ENCODE measurements at regions not wholly inside any gene's neighbourhood (a gene's known extent, or its start where the extent isn't known, plus 50 kb on each side); places are given as distances from the start of the nearest gene placed in this dataset.

GRCh38 chrX:10728806-10729389 is 108.5 kb upstream of the MID1 start:
- dilution Hi-C loops (cut with HindIII; ENCODE audit: low sequenced_read_pairs, unreplicated experiment), result no loop called here
- in situ Hi-C loops (cut with MboI; ENCODE audit: low sequenced_read_pairs), result no loop called here

More at GRCh38 chrX:10728806-10729389, 108.5 kb upstream of the MID1 start:
- ATAC-seq (ENCODE audit: low read depth) (no peak), DNase-seq (no peak)
- ChIA-PET POLR2A (ENCODE audit: unreplicated experiment) (no interaction called here), CTCF (no interaction called here)
- Histone ChIP-seq H2AK9ac (replicated peaks; ENCODE audit: low read depth, low read length, poor library complexity) (no peak overlapping the region), H4K20me1 (ENCODE audit: insufficient read depth, low read length) (no peaks in the 10 kb centered on the region), H4K91ac (ENCODE audit: insufficient read depth, low read depth, low read length) (no peak overlapping the region), H2AFZ (replicated peaks; ENCODE audit: low read length, poor library complexity) (no peak overlapping the region), H3K9me1 (ENCODE audit: insufficient read depth, low read length) (no peaks in the 10 kb centered on the region), H3K4me2 (ENCODE audit: low read depth, low read length) (no peak overlapping the region), H2BK20ac (ENCODE audit: low read depth, low read length) (no peak overlapping the region), H4K5ac (ENCODE audit: low read depth, low read length) (no peak overlapping the region), H3K4ac (ENCODE audit: low read depth, low read length) (no peak overlapping the region), H3K9ac (ENCODE audit: low read depth, low read length) (no peak overlapping the region), H3K79me1 (ENCODE audit: low read depth in 1 of 2, low read length in 2 of 2) (no peaks in the 10 kb centered on the region), H3K4me3 (ENCODE audit: insufficient read depth, low read depth, low read length) (no peak overlapping the region), H3K18ac (ENCODE audit: low read depth, low read length) (no peak overlapping the region), H2BK120ac (ENCODE audit: low read depth, low read length) (no peak overlapping the region), H3K27me3 (ENCODE audit: control insufficient read depth, insufficient read depth, low read length) (no peaks in the 10 kb centered on the region), H3K56ac (ENCODE audit: extremely low read depth, insufficient read depth, low read length) (no peak overlapping the region), H2BK5ac (ENCODE audit: low read depth, low read length, poor library complexity, severe bottlenecking) (no peak overlapping the region), H2BK15ac (ENCODE audit: low read depth, low read length) (no peak overlapping the region), H3K14ac (replicated peaks; ENCODE audit: low read depth, low read length) (no peak overlapping the region), H3K4me1 (ENCODE audit: control insufficient read depth, insufficient read depth, low read length) (0 out of 2 replicates have a peak, but pooled peaks cover 1% of the 10 kb centered on the region), H3K9me3 (ENCODE audit: control insufficient read depth, insufficient read depth, low read length) (no peaks in the 10 kb centered on the region), H2AK5ac (ENCODE audit: low read depth, low read length) (no peak overlapping the region), H3K23ac (ENCODE audit: low read depth, low read length) (no peak overlapping the region), H4K8ac (ENCODE audit: low read depth in 2 of 2, low read length in 2 of 2) (no peak overlapping the region), H3K36me3 (ENCODE audit: control insufficient read depth, insufficient read depth, low read length) (no peaks in the 10 kb centered on the region), H3K27ac (ENCODE audit: insufficient read depth, low read length) (no peak overlapping the region)
- TF ChIP-seq RAD21 (IDR thresholded peaks at IDR 0.05; ENCODE audit: low read length), result no peak
- no peak for TF ChIP-seq CEBPB (IDR thresholded peaks at IDR 0.05; ENCODE audit: low read depth, low read length)
- TF ChIP-seq ELK1 (IDR thresholded peaks at IDR 0.05; ENCODE audit: borderline replicate concordance, low read depth, low read length), result no peak
- no peak for TF ChIP-seq POLR2A (IDR thresholded peaks at IDR 0.05; ENCODE audit: low read depth, low read length)
- no peak for TF ChIP-seq RFX5 (IDR thresholded peaks at IDR 0.05; ENCODE audit: low read depth, low read length)
- intact Hi-C loops (cut with micrococcal nuclease), result no loop called here
- no TSS peak for BruUV-seq (replicated peaks)
- 70% methylated on average over 2 of the region's 12 CpGs; no CpG with 5 or more reads in 1 of the 2 experiments for WGBS, 2 experiments (ENCODE audit: extremely low coverage in 2 of 2, insufficient read length in 1 of 2)
